Colonic mucosa (tissue), 4 donors: ENCODE measurements at regions not wholly inside any gene's neighbourhood (a gene's known extent, or its start where the extent isn't known, plus 50 kb on each side); places are given as distances from the start of the nearest gene placed in this dataset.

ENCODE experiments used
- DNase-seq: peaks from one replicate; pipeline ENCODE4 v3.0.0-alpha.2; 2020
- H3K27ac ChIP-seq: fragments of 200-600 bp; one replicate; pipeline ENCODE4 v1.8.0; 2021
- H3K27me3 ChIP-seq: fragments of 200-600 bp; one replicate; pipeline ENCODE4 v1.8.0; 2021
- H3K36me3 ChIP-seq: fragments of 200-600 bp; one replicate; pipeline ENCODE4 v1.8.0; 2021
- H3K4me1 ChIP-seq: fragments of 200-600 bp; one replicate; pipeline ENCODE4 v1.8.0; 2021; ENCODE audit warnings: mild to moderate bottlenecking
- H3K4me3 ChIP-seq: fragments of 200-600 bp; one replicate; pipeline ENCODE4 v1.8.0; 2021
- H3K9ac ChIP-seq, 2 donors: one replicate each; pipeline ENCODE4 v1.7.0; 2013; ENCODE audit warnings: control low read depth in 2 of 2, low read depth in 2 of 2, low read length in 2 of 2
- H3K9me3 ChIP-seq: fragments of 200-600 bp; one replicate; pipeline ENCODE4 v1.8.0; 2021
- CTCF ChIP-seq: fragments of 200-600 bp; IDR thresholded peaks from one replicate; pipeline ENCODE4 v1.8.0; 2022; ENCODE audit warnings: antibody characterized with exemption, mild to moderate bottlenecking
- intact Hi-C: fragments of 100-400 bp; cut with DNase I; formaldehyde crosslinking; loops from one replicate; pipeline ENCODE4 v1.14.1; 2022
- donor health status: healthy.
- donor health status: DM: no; HTN: no; CAD: no.
- donor health status: DM: no; HTN: no; CAD: no.

- Histone ChIP-seq H3K27ac (no peak overlapping the region), H3K27me3 (no peaks in the 10 kb centered on the region), H3K4me1 (no peaks in the 10 kb centered on the region), H3K9ac (no peak overlapping the region), H3K4me3 (no peak overlapping the region), H3K36me3 (no peaks in the 10 kb centered on the region), H3K9me3 (no peaks in the 10 kb centered on the region)
- intact Hi-C loops: no loop called here
- DNase-seq: no peak
- TF ChIP-seq CTCF: no peak
Observed at GRCh38 chr1:194252199-194252598, 1065.8 kb upstream of the B3GALT2 start.

GRCh38 chr1:194241215-194241614 lies 1054.8 kb upstream of the B3GALT2 start:
- Histone ChIP-seq H3K9ac (no peak overlapping the region), H3K27me3 (no peaks in the 10 kb centered on the region), H3K9me3 (no peaks in the 10 kb centered on the region), H3K4me1 (no peaks in the 10 kb centered on the region), H3K27ac (no peak overlapping the region), H3K4me3 (no peak overlapping the region), H3K36me3 (no peaks in the 10 kb centered on the region)
- intact Hi-C loops: no loop called here
- no peak for TF ChIP-seq CTCF
- DNase-seq: no peak

- Histone ChIP-seq H3K4me1 (no peaks in the 10 kb centered on the region), H3K4me3 (no peak overlapping the region), H3K9ac (no peak overlapping the region), H3K27ac (no peak overlapping the region), H3K27me3 (no peaks in the 10 kb centered on the region), H3K9me3 (no peaks in the 10 kb centered on the region), H3K36me3 (no peaks in the 10 kb centered on the region)
- DNase-seq: no peak
- intact Hi-C loops: no loop called here
- no peak for TF ChIP-seq CTCF
Observed at GRCh38 chr1:194233069-194233468, 1046.7 kb upstream of the B3GALT2 start.

- no peaks in the 10 kb centered on the region for H3K4me1 ChIP-seq
- no peak for DNase-seq
Observed at GRCh38 chr1:194230351-194231144, 1044.1 kb upstream of the B3GALT2 start.

GRCh38 chr1:194228427-194228826 lies 1042.0 kb upstream of the B3GALT2 start:
- H3K4me3 ChIP-seq: no peak overlapping the region
- TF ChIP-seq CTCF: no peak

More at GRCh38 chr1:194230351-194231144, 1044.1 kb upstream of the B3GALT2 start:
- H3K4me3 ChIP-seq: no peak overlapping the region
- TF ChIP-seq CTCF: no peak
- H3K9me3 ChIP-seq: no peaks in the 10 kb centered on the region
- no peak overlapping the region for H3K27ac ChIP-seq
- no peaks in the 10 kb centered on the region for H3K36me3 ChIP-seq
- no peak overlapping the region for H3K9ac ChIP-seq
- H3K27me3 ChIP-seq: no peaks in the 10 kb centered on the region
- intact Hi-C loops: no loop called here

More at GRCh38 chr1:194228427-194228826, 1042.0 kb upstream of the B3GALT2 start:
- Histone ChIP-seq H3K4me1 (no peaks in the 10 kb centered on the region), H3K9ac (no peak overlapping the region), H3K36me3 (no peaks in the 10 kb centered on the region), H3K27ac (no peak overlapping the region), H3K27me3 (no peaks in the 10 kb centered on the region), H3K9me3 (no peaks in the 10 kb centered on the region)
- intact Hi-C loops: no loop called here
- DNase-seq: no peak
